ENCODE measurements at regions not wholly inside any gene's neighbourhood (a gene's known extent, or its start where the extent isn't known, plus 50 kb on each side); places are given as distances from the start of the nearest gene placed in this dataset.
"Not testable (repeated sequence)": the region's sequence is repeated elsewhere in the genome, so short reads cannot be mapped to it uniquely, and the experiment has no call there.

GRCh38 chr7:52592698-52593097 is 442.7 kb upstream of the POM121L12 start:
- DNase-seq (ENCODE audit: low read depth in 2 of 2) = no peak

GRCh38 chr7:52586704-52587103 is 448.7 kb upstream of the POM121L12 start:
- no peak for DNase-seq (ENCODE audit: low read depth in 2 of 2)

- no peak for DNase-seq (ENCODE audit: low read depth in 2 of 2)
Observed at GRCh38 chr7:52584041-52584440, 451.4 kb upstream of the POM121L12 start.

- DNase-seq (ENCODE audit: low read depth in 2 of 2) = not testable (repeated sequence)
Observed at GRCh38 chr7:52573141-52573540, 462.3 kb upstream of the POM121L12 start.

- no peak for DNase-seq (ENCODE audit: low read depth in 2 of 2)
Observed at GRCh38 chr7:52571026-52571425, 464.4 kb upstream of the POM121L12 start.

- no peak for DNase-seq (ENCODE audit: low read depth in 2 of 2)
Observed at GRCh38 chr7:52569151-52569550, 466.3 kb upstream of the POM121L12 start.

- DNase-seq (ENCODE audit: low read depth in 2 of 2) = no peak
Observed at GRCh38 chr7:52565974-52566373, 469.5 kb upstream of the POM121L12 start.

- no peak for DNase-seq (ENCODE audit: low read depth in 2 of 2)
Observed at GRCh38 chr7:52555805-52556204, 479.6 kb upstream of the POM121L12 start.

GRCh38 chr7:52547308-52547910 is 488.0 kb upstream of the POM121L12 start:
- no peak for DNase-seq (ENCODE audit: low read depth in 2 of 2)

GRCh38 chr7:52541198-52541765 is 494.2 kb upstream of the POM121L12 start:
- DNase-seq (ENCODE audit: low read depth in 2 of 2) = not testable (repeated sequence)

GRCh38 chr7:52540041-52540440 is 495.4 kb upstream of the POM121L12 start:
- no peak for DNase-seq (ENCODE audit: low read depth in 2 of 2)

GRCh38 chr7:52539414-52539813 is 496.0 kb upstream of the POM121L12 start:
- DNase-seq (ENCODE audit: low read depth in 2 of 2) = no peak

- DNase-seq (ENCODE audit: low read depth in 2 of 2) = no peak
Observed at GRCh38 chr7:52537051-52537450, 498.4 kb upstream of the POM121L12 start.

GRCh38 chr7:52525772-52526341 is 509.6 kb upstream of the POM121L12 start:
- no peak for DNase-seq (ENCODE audit: low read depth in 2 of 2)

GRCh38 chr7:52518869-52519268 is 516.6 kb upstream of the POM121L12 start:
- DNase-seq (ENCODE audit: low read depth in 2 of 2) = no peak

GRCh38 chr7:52512656-52513055 is 522.8 kb upstream of the POM121L12 start:
- DNase-seq (ENCODE audit: low read depth in 2 of 2) = no peak

GRCh38 chr7:52507546-52508255 is 527.7 kb upstream of the POM121L12 start:
- DNase-seq (ENCODE audit: low read depth in 2 of 2) = no peak

- no peak for DNase-seq (ENCODE audit: low read depth in 2 of 2)
Observed at GRCh38 chr7:52506325-52506724, 529.1 kb upstream of the POM121L12 start.

- no peak for DNase-seq (ENCODE audit: low read depth in 2 of 2)
Observed at GRCh38 chr7:52504561-52504960, 530.9 kb upstream of the POM121L12 start.

GRCh38 chr7:52502281-52502680 is 533.2 kb upstream of the POM121L12 start:
- no peak for DNase-seq (ENCODE audit: low read depth in 2 of 2)

- no peak for DNase-seq (ENCODE audit: low read depth in 2 of 2)
Observed at GRCh38 chr7:52501696-52502095, 533.7 kb upstream of the POM121L12 start.

GRCh38 chr7:52500841-52501240 is 534.6 kb upstream of the POM121L12 start:
- no peak for DNase-seq (ENCODE audit: low read depth in 2 of 2)

GRCh38 chr7:52498366-52498765 is 537.1 kb upstream of the POM121L12 start:
- DNase-seq (ENCODE audit: low read depth in 2 of 2) = no peak
